Inferior parietal cortex (tissue), 1 donor: ENCODE measurements at regions not wholly inside any gene's neighbourhood (a gene's known extent, or its start where the extent isn't known, plus 50 kb on each side); places are given as distances from the start of the nearest gene placed in this dataset.

Experiments
- DNase-seq: peaks from one replicate; pipeline ENCODE4 v3.0.0-alpha.2; 2016; ENCODE audit errors: extremely low spot score

GRCh38 chr2:221135699-221136098 is 436.4 kb downstream of the EPHA4 start:
- DNase-seq, result no peak

- no peak for DNase-seq
These were observed 434.7 kb downstream of the EPHA4 start for GRCh38 chr2:221137385-221137784.

GRCh38 chr2:221142341-221142740 is 429.8 kb downstream of the EPHA4 start:
- no peak for DNase-seq

GRCh38 chr2:221143231-221143630 is 428.9 kb downstream of the EPHA4 start:
- DNase-seq, result no peak

- DNase-seq, result no peak
These were observed 427.2 kb downstream of the EPHA4 start for GRCh38 chr2:221144909-221145308.

GRCh38 chr2:221145396-221145795 is 426.7 kb downstream of the EPHA4 start:
- DNase-seq, result no peak

GRCh38 chr2:221153226-221153625 is 418.9 kb downstream of the EPHA4 start:
- DNase-seq, result peak; percentile 75

GRCh38 chr2:221154176-221154575 is 417.9 kb downstream of the EPHA4 start:
- DNase-seq, result no peak

GRCh38 chr2:221156062-221156734 is 415.9 kb downstream of the EPHA4 start:
- no peak for DNase-seq

GRCh38 chr2:221161186-221161585 is 410.9 kb downstream of the EPHA4 start:
- no peak for DNase-seq

- no peak for DNase-seq
These were observed 405.8 kb downstream of the EPHA4 start for GRCh38 chr2:221166292-221166691.

- no peak for DNase-seq
These were observed 404.5 kb downstream of the EPHA4 start for GRCh38 chr2:221167561-221167960.

- no peak for DNase-seq
These were observed 402.4 kb downstream of the EPHA4 start for GRCh38 chr2:221169724-221170123.

- DNase-seq, result no peak
These were observed 401.6 kb downstream of the EPHA4 start for GRCh38 chr2:221170548-221170947.

GRCh38 chr2:221176667-221177066 is 395.4 kb downstream of the EPHA4 start:
- DNase-seq, result no peak

- DNase-seq, result no peak
These were observed 394.0 kb downstream of the EPHA4 start for GRCh38 chr2:221178139-221178538.

- no peak for DNase-seq
These were observed 385.2 kb downstream of the EPHA4 start for GRCh38 chr2:221186873-221187272.

- DNase-seq, result no peak
These were observed 382.6 kb downstream of the EPHA4 start for GRCh38 chr2:221189431-221190067.

- DNase-seq, result no peak
These were observed 376.3 kb downstream of the EPHA4 start for GRCh38 chr2:221195829-221196228.

- DNase-seq, result no peak
These were observed 374.8 kb downstream of the EPHA4 start for GRCh38 chr2:221197225-221197856.

- DNase-seq, result no peak
These were observed 373.8 kb downstream of the EPHA4 start for GRCh38 chr2:221198309-221198708.

GRCh38 chr2:221200184-221200839 is 371.8 kb downstream of the EPHA4 start:
- no peak for DNase-seq

GRCh38 chr2:221202431-221202830 is 369.7 kb downstream of the EPHA4 start:
- DNase-seq, result no peak
